ENCODE measurements at regions not wholly inside any gene's neighbourhood (a gene's known extent, or its start where the extent isn't known, plus 50 kb on each side); places are given as distances from the start of the nearest gene placed in this dataset.

GRCh38 chr1:55848906-55849305 is 633.7 kb upstream of the USP24 start:
- Histone ChIP-seq H3K27me3 (no peaks in the 10 kb centered on the region), H3K36me3 (no peaks in the 10 kb centered on the region), H3K27ac (replicated peaks in 1 of 4) (no peak overlapping the region), H3K4me1 (no peaks in the 10 kb centered on the region), H3K4me3 (no peak overlapping the region), H3K9me3 (no peaks in the 10 kb centered on the region)
- no peak for TF ChIP-seq POLR2A (IDR thresholded peaks at IDR 0.05; ENCODE audit: low read depth)
- no peak for TF ChIP-seq EP300 (IDR thresholded peaks at IDR 0.05)
- TF ChIP-seq, protein P1, sequence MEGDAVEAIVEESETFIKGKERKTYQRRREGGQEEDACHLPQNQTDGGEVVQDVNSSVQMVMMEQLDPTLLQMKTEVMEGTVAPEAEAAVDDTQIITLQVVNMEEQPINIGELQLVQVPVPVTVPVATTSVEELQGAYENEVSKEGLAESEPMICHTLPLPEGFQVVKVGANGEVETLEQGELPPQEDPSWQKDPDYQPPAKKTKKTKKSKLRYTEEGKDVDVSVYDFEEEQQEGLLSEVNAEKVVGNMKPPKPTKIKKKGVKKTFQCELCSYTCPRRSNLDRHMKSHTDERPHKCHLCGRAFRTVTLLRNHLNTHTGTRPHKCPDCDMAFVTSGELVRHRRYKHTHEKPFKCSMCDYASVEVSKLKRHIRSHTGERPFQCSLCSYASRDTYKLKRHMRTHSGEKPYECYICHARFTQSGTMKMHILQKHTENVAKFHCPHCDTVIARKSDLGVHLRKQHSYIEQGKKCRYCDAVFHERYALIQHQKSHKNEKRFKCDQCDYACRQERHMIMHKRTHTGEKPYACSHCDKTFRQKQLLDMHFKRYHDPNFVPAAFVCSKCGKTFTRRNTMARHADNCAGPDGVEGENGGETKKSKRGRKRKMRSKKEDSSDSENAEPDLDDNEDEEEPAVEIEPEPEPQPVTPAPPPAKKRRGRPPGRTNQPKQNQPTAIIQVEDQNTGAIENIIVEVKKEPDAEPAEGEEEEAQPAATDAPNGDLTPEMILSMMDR (IDR thresholded peaks at IDR 0.05) = peak in 1 of 3 experiments; percentile 18
- TF ChIP-seq POLR2AphosphoS5 (IDR thresholded peaks at IDR 0.05) = no peak
- no peak for DNase-seq (ENCODE audit: extremely low spot score)
- WGBS = 77% methylated on average over 1 of the region's 1 CpG
- intact Hi-C loops (cut with DNase I) = no loop called here

DNA sequence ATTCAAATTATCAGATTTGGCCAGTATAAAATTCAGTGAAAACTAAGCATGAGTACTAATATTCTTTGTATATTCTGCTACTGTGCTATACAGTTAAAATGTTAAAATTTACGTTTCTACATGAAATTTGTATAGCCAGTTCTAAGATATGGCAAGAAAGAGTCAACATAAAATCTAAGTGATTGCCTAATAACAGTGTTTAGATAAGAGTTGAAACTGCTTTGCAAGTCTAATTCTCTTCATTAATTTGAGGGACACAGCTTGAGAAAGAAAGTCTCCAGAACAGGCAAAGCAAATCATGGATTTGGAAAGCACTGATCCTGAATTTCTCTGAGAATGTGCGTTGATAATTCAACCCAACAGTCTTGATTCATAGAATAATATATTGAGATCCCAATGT is 630.9 kb upstream of the USP24 start:
- intact Hi-C loops (cut with DNase I) = no loop called here
- no peaks in the 10 kb centered on the region for H3K9me3 ChIP-seq
- TF ChIP-seq POLR2A (IDR thresholded peaks at IDR 0.05; ENCODE audit: low read depth) (no peak), EP300 (IDR thresholded peaks at IDR 0.05) (no peak), POLR2AphosphoS5 (IDR thresholded peaks at IDR 0.05) (no peak)
- TF ChIP-seq, protein P1 (IDR thresholded peaks at IDR 0.05) = no peak
- no peak overlapping the region for H3K27ac ChIP-seq (replicated peaks in 1 of 4)
- no peak for DNase-seq (ENCODE audit: extremely low spot score)
- no peaks in the 10 kb centered on the region for H3K4me1 ChIP-seq
- H3K4me3 ChIP-seq = no peak overlapping the region
- no peaks in the 10 kb centered on the region for H3K27me3 ChIP-seq
- H3K36me3 ChIP-seq = no peaks in the 10 kb centered on the region
- 92% methylated on average over 2 of the region's 2 CpGs for WGBS

GRCh38 chr1:55844322-55844721 is 629.2 kb upstream of the USP24 start:
- no peak for DNase-seq (ENCODE audit: extremely low spot score)
- Histone ChIP-seq H3K9me3 (no peaks in the 10 kb centered on the region), H3K4me3 (no peak overlapping the region), H3K27ac (replicated peaks in 1 of 4) (no peak overlapping the region), H3K4me1 (no peaks in the 10 kb centered on the region), H3K36me3 (no peaks in the 10 kb centered on the region), H3K27me3 (no peaks in the 10 kb centered on the region)
- 100% methylated on average over 1 of the region's 1 CpG for WGBS
- TF ChIP-seq EP300 (IDR thresholded peaks at IDR 0.05) (no peak), POLR2AphosphoS5 (IDR thresholded peaks at IDR 0.05) (no peak), POLR2A (IDR thresholded peaks at IDR 0.05; ENCODE audit: low read depth) (no peak)
- TF ChIP-seq, protein P1 (IDR thresholded peaks at IDR 0.05) = no peak
- intact Hi-C loops (cut with DNase I) = no loop called here

DNA sequence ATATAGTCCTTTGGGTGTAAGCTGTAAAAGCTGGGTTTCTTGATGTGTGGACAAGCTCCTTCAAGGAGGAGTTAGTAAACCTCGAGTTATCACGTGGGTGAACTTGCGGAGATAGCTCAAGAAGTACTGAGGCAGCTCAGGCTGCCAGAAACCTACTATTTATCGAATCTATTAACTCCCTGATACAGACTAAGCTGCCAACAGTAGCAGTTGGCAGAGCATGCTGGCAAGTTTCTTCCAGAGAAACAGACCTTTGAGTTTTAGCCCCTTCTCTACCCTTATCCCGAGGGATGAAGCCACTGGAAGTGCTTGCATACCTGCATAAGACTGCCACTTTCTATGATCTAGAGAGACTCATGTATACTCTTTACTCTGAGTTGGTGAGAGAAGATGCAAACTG is 624.5 kb upstream of the USP24 start:
- WGBS = 86% methylated on average over 5 of the region's 5 CpGs

GRCh38 chr1:55839221-55839620 is 624.1 kb upstream of the USP24 start:
- 100% methylated on average over 1 of the region's 1 CpG for WGBS
- intact Hi-C loops (cut with DNase I) = no loop called here

More for the DNA sequence above, 624.5 kb upstream of the USP24 start:
- no peaks in the 10 kb centered on the region for H3K9me3 ChIP-seq
- no peaks in the 10 kb centered on the region for H3K4me1 ChIP-seq
- no peak for DNase-seq (ENCODE audit: extremely low spot score)
- TF ChIP-seq EP300 (IDR thresholded peaks at IDR 0.05) = no peak
- TF ChIP-seq POLR2A (IDR thresholded peaks at IDR 0.05; ENCODE audit: low read depth) = no peak
- TF ChIP-seq POLR2AphosphoS5 (IDR thresholded peaks at IDR 0.05) = no peak
- no peaks in the 10 kb centered on the region for H3K36me3 ChIP-seq
- H3K27ac ChIP-seq (replicated peaks in 1 of 4) = no peak overlapping the region
- no peak overlapping the region for H3K4me3 ChIP-seq
- intact Hi-C loops (cut with DNase I) = no loop called here
- H3K27me3 ChIP-seq = no peaks in the 10 kb centered on the region

More at GRCh38 chr1:55839221-55839620, 624.1 kb upstream of the USP24 start:
- no peak for TF ChIP-seq EP300 (IDR thresholded peaks at IDR 0.05)
- TF ChIP-seq, protein P1 (IDR thresholded peaks at IDR 0.05) = no peak
- Histone ChIP-seq H3K4me1 (peaks cover 0 to 3% (median 3%) of the 10 kb centered on the region in 4 donors), H3K27ac (replicated peaks in 1 of 4) (no peak overlapping the region), H3K27me3 (no peaks in the 10 kb centered on the region), H3K36me3 (no peaks in the 10 kb centered on the region), H3K4me3 (no peak overlapping the region), H3K9me3 (no peaks in the 10 kb centered on the region)
- DNase-seq (ENCODE audit: extremely low spot score) = no peak
